ENCODE measurements at regions not wholly inside any gene's neighbourhood (a gene's known extent, or its start where the extent isn't known, plus 50 kb on each side); places are given as distances from the start of the nearest gene placed in this dataset.

DNA sequence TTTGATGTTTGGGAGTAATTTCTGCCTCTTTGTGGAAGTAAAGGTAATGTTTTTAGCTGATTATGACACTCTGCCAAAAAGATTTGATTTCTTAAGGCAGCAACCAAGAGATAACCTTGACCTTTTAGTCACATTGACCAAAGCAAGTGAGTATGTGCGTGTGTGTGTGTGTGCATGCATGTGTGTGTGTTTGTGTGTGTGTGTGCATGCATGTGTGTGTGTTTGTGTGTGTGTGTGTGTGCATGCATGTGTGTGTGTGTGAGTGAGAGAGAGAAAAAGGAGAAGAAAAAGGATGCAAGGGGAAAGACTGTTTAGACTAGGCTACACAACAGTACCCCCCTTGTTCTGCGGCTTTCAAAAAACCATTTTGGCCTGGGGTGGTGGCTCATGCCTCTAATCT, 88.1 kb upstream of the NPVF start:
- DNase-seq = no peak

GRCh38 chr7:25318047-25318446, 89.8 kb upstream of the NPVF start:
- no peak for DNase-seq

GRCh38 chr7:25319707-25320106, 91.4 kb upstream of the NPVF start:
- no peak for DNase-seq

DNA sequence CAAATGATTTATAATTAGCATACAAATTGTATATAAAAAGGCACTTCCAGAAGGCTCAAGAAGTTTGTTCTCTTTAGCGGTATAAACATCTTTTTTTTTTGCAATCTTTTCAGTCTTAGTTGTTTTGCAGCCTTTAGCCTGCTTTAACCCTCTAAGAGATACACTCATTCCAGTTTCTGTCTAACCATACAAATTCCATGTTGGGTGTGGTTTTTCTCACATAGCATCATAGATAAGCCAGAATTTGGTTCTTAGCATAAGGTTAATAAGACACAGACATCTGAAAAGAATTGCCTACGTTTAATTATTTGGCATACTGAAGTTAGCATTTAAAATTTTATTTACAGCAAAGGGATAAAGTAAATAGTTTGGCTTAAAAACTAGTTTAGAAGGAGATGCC, 92.5 kb upstream of the NPVF start:
- DNase-seq = no peak

DNA sequence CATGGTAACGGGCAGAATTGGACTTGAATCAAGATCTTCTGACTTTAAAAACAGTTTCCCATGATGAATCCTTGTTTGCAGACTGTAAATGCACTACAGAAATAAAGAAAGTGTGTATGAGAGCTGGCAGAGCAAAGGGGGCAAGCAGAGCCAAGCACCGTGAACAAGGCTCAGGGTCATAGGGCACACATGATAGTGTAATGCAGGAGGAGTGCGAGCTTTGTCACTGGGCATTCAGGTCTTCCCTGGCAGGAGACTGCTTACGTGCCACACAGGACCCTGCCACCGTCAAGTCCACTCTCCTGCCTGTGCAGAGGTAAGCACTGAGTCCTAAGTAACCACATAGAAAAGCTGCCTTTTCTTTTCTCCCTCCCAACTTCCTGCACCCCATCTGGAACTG, 93.1 kb upstream of the NPVF start:
- DNase-seq = no peak

DNA sequence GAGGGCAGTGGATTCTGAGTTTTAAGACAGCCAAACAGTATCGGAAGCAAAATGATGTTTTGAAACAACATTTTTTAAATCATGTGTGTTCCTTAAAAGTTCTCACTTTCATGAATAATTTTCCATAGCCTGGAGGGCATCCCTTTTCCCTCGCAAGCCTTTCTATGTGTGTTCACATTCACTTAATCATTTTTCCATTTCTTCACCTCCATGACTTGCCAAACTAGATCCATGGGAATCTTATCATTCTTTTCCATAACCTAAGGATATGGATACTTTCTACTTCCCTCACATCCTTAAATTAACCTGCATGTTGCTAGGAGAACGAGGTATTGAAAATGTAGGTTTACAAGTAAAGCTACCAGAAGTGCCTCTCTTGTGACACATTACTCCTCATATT, 94.2 kb upstream of the NPVF start:
- no peak for DNase-seq

DNA sequence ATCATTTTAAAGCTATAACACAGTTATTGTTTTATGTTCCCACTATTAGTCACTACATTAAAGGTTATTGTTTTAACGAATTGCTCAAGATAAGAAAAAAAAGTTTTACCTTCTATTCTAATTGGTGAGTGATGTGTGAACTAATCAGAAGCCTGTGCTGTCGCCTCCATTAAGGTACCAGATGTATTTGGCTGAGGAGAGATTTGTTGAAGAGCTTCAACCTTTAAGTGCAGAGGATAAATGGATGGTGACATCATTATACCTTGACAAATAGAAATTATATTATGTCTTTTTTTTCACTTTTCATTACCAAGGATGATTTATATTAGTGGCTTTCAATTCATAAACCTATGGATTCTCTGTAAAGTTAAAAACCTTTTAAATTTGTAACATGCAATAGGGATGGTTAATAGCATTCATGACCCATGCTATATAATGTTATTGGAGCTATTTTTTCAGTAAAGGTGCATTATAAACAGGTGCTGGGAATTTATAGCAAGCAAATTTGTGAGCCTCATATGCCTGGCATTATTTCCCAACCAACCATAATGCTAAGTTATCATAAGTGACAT, 97.0 kb upstream of the NPVF start:
- DNase-seq = no peak

- no peak for DNase-seq
Measured at GRCh38 chr7:25326501-25327156, 98.3 kb upstream of the NPVF start.

GRCh38 chr7:25329815-25330214, 101.5 kb upstream of the NPVF start:
- DNase-seq = no peak

DNA sequence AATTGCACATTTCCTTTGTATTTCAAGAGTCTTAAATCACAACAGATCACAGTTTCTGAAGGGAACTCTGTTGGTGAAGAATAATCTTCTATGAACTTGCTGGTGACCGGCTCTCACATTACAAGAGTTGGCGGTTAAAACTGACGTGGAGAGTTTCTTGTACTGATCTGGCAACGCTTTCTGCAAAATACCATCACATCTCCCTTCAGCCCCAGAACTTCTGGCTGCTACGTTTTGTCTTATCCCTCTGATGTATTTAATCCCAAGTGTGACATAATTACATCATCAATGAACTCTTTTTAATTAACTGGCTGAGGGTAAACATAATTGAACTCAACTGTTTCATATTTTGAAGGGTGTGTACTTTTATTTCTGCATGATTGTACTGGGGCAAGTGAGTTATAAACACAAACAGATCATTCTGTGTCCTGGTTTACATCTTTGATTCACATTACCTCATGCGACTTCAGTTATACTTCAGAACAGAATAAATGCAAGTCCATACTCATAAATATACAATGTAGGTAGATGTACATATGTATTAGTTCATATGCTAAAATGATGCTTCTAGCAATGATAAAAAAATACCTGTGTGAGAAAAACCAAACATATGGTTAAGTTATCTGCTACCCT, 105.1 kb upstream of the NPVF start:
- no peak for DNase-seq

DNA sequence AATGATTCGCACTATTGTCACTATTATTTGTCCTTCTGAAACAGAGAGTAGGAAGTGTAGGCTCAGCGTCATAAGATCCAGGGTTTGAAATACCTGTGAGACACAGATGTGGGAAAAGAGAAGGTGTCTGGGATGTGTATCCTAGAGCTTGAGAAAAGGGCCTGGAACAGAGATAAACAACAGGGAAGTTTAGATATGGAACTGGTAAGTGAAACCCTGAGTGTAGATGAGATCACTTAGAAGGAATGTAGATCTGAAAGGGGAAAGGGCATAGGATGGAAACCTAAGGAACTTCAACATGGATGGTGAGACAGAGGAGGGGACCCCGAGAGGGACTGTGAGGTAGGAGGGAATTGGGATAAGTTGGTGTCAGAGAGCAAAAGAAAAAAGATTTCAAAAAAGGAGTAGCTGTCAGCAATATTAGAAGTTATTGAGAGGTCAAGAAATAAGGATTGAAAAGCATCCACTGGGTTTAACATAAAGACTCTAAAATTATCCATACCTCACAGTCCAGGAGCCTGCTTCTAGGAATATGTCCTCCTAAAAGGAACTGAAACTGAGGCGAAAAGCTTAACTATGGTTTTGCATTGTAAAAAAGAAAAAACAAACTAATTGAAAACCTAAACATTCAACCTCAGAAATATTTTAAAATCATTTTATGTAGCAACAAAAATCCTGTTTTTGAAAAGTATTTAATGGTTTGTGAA, 119.2 kb upstream of the NPVF start:
- DNase-seq = peak in 2 of 4 experiments; percentile 6 to 7

DNA sequence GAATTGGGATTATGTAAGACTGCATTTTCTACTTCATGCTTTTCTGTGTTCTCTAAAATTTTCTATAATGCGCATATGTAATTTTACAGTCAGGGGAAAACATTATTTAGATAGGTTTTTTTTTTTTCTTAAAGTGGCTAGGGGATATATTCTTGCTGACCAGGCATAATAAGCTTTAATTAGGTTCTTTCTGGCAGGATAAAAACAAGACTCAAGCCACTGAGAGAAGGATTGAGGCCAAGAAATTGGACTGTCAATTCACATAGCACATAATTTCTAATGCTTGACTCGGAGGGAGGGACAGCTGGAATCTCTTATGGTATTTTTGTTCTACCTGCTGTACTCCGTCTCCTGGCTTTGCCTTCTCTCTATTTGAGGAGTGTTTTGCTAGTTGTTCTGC, 119.8 kb upstream of the NPVF start:
- no peak for DNase-seq

DNA sequence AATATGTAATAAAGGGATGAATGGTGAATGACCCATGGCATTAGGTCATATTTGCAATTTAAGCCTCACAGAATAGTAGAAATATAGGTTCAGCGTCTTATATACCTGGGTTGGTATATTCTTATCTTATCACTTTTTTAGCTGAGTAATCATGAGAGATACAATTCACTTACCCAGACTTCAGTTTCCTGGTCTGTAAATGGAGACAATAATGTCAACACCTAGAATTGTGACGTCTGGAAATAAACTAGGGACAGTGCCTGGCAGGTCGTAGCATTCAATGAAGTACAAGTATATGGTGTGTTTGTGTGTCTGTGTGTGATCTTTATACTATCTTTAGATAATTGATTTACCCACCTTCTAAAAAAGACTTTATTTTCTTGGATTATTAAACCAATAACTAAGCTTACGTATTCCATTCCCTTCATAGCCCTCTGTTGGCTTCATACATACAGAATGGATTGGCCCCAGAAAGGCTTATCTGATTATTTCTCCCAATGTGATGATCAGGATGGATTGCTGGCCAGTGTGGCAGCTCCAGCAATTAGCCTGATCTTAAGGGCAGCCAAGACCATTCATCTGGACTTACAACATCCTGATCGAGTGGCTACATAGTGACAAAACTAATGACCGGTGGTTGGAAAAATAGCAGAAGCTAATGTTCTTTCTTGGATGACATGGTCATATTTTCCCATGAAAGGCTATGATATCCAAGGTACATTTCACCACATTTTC, 121.2 kb upstream of the NPVF start:
- no peak for DNase-seq

- DNase-seq = no peak
Measured at GRCh38 chr7:25350041-25350440, 121.8 kb upstream of the NPVF start.

DNA sequence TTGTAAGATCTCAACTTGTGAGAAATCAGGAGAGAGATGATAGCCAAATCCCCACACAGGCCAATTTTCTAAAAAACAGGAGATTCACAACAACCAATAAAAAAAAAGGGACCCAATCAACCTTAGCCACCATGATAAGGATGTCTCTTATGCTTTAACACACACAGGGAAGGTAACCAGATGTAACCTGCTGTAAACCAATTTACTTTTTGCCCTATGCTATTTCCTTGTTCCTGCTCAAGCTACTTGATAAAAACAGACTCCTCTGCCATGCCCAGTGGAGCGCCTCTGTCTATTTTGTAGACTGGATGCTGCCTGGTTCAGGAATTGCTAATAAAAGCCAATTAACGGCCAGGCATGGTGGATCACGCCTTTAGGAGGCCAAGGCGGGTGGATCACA, 123.5 kb upstream of the NPVF start:
- DNase-seq = no peak

GRCh38 chr7:25353196-25353595, 124.9 kb upstream of the NPVF start:
- DNase-seq = no peak

GRCh38 chr7:25353732-25354131, 125.4 kb upstream of the NPVF start:
- DNase-seq = no peak

GRCh38 chr7:25356534-25357151, 128.4 kb upstream of the NPVF start:
- DNase-seq = no peak

DNA sequence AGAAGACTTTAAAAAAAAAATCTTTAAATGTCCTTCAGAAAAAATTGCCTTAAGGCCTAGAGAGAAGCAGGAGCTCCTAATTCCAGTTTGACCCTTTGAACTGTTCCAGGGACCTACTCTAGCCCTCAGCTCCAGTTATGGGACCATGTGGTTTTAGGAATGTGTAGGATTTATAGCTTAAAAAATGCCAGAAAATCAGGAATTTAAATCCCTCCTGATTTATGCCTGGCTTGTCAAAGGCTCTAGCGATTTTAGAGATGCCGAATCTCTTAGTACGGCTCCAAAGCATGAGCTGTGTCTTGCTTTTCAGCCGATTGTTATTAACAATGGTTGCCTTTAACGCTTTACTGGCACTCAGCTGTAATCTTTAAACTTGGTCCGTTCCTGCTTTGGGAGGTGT, 130.6 kb upstream of the NPVF start:
- DNase-seq = no peak

DNA sequence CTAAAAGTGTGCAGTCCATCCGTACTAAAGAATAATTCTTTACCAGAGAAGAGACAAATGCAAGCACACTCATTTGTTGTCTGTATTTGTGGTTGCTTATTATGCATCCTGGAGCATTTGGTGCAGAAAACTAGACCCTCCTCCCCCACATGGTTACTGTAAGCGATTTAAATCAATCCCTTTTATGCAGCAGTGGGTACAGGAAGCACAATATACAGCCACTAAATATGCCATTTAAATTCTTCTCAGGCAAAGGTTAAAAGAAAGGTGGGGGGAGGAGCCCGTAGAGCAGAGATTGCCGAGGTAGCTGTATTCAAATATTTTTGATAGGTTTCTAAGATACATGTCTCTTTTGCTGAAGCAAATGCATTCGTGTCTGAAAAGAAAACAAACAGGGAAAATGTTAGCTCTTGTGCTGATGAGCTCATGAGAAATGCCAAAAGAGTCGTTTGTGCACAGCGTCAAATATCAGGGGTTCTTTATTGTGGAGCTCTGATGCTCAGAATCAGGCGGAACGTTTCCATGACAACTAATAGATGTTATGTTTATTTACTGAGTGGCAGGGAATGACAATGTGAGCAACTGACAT, 131.3 kb upstream of the NPVF start:
- DNase-seq = no peak

DNA sequence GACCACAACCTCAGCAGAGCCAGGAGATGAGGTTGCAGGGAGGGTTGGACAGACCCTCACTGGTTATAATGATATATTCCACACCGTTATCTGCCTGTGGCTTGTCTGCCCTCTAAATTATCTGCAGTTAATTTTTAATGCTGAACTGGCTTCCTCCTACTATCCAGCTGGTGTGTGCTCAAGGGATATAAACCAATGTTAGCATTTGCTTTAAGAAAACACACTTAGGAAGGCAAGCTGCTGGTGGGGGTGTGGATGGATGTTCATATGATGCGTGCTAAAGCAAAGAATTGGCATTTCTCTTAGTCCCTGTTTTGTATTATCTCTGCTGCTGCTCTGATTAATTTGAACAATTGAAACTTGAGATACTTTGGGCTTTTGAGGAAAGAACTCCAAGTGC, 132.2 kb upstream of the NPVF start:
- no peak for DNase-seq

DNA sequence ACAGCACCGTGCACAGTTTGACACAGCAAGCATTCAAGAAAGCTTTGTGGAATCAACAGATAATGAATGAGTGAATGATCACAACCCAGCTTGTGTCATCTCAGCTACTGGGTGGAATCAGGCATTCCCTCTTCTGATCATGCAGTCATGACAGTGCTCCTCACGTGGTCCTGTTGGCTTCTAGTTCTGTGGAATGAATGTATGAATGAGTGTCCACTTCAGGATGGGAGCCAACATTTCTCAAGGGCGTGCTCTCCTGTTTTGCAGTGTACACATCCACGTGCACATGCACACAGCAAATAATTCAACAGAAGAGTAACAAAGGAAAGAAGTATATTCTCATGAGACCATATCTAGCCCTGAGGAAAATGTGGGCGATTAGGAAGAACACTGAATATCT, 133.1 kb upstream of the NPVF start:
- no peak for DNase-seq

Data from suppressor macrophage (primary cell).